Hepatocyte (in vitro differentiated cells): ENCODE measurements at regions not wholly inside any gene's neighbourhood (a gene's known extent, or its start where the extent isn't known, plus 50 kb on each side); places are given as distances from the start of the nearest gene placed in this dataset.

ENCODE experiments used
- CTCF ChIP-seq: fragments of 200-600 bp; sonication (generic); IDR thresholded peaks from 2 replicates; pipeline ENCODE4 v1.5.1; 2016; ENCODE audit warnings: antibody characterized with exemption, mild to moderate bottlenecking; ENCODE audit not compliant: poor library complexity
- EZH2 ChIP-seq: fragments of 200-600 bp; sonication (generic); IDR thresholded peaks from 2 replicates; pipeline ENCODE4 v1.6.1; 2016; ENCODE audit warnings: antibody characterized with exemption, mild to moderate bottlenecking, borderline replicate concordance

GRCh38 chrX:13476384-13476783 is 93.0 kb upstream of the EGFL6 start:
- TF ChIP-seq CTCF (no peak), EZH2 (no peak)
